ENCODE measurements at regions not wholly inside any gene's neighbourhood (a gene's known extent, or its start where the extent isn't known, plus 50 kb on each side); places are given as distances from the start of the nearest gene placed in this dataset.

- TF ChIP-seq CTCF (IDR thresholded peaks at IDR 0.05; ENCODE audit: insufficient read depth, low read length) (no peak), POLR2AphosphoS5 (IDR thresholded peaks at IDR 0.05; ENCODE audit: low read depth) (no peak), GABPA (IDR thresholded peaks at IDR 0.05; ENCODE audit: low read depth) (no peak)
- TF ChIP-seq, protein P1, sequence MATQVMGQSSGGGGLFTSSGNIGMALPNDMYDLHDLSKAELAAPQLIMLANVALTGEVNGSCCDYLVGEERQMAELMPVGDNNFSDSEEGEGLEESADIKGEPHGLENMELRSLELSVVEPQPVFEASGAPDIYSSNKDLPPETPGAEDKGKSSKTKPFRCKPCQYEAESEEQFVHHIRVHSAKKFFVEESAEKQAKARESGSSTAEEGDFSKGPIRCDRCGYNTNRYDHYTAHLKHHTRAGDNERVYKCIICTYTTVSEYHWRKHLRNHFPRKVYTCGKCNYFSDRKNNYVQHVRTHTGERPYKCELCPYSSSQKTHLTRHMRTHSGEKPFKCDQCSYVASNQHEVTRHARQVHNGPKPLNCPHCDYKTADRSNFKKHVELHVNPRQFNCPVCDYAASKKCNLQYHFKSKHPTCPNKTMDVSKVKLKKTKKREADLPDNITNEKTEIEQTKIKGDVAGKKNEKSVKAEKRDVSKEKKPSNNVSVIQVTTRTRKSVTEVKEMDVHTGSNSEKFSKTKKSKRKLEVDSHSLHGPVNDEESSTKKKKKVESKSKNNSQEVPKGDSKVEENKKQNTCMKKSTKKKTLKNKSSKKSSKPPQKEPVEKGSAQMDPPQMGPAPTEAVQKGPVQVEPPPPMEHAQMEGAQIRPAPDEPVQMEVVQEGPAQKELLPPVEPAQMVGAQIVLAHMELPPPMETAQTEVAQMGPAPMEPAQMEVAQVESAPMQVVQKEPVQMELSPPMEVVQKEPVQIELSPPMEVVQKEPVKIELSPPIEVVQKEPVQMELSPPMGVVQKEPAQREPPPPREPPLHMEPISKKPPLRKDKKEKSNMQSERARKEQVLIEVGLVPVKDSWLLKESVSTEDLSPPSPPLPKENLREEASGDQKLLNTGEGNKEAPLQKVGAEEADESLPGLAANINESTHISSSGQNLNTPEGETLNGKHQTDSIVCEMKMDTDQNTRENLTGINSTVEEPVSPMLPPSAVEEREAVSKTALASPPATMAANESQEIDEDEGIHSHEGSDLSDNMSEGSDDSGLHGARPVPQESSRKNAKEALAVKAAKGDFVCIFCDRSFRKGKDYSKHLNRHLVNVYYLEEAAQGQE (IDR thresholded peaks at IDR 0.05; ENCODE audit: insufficient replicate concordance, low read depth), result no peak
Measured at GRCh38 chr2:226655871-226656270, 143.7 kb downstream of the IRS1 start.
